Naive B cell (primary cell): ENCODE measurements at regions not wholly inside any gene's neighbourhood (a gene's known extent, or its start where the extent isn't known, plus 50 kb on each side); places are given as distances from the start of the nearest gene placed in this dataset.

Experiments used
- ATAC-seq, 2 donors: fragments of 150-1000 bp; cut with Tn5 transposase; 2 replicates each; pipeline ENCODE4 v1.10.0; 2021; ENCODE audit warnings: low read depth in 2 of 2, mild to moderate bottlenecking in 2 of 2, moderate library complexity in 2 of 2
- DNase-seq: peaks from one replicate; pipeline ENCODE4 v3.0.0; 2022
- H3K27ac Mint-ChIP-seq, 6 donors: one replicate each; pipeline ENCODE4 v1.8.0; 2020 to 2022; ENCODE audit warnings: mild to moderate bottlenecking in 6 of 6, mixed read lengths in 6 of 6, moderate library complexity in 5 of 6, inconsistent platforms in 2 of 6
- H3K27me3 Mint-ChIP-seq, 3 donors: one replicate each; pipeline ENCODE4 v1.8.0; 2021 to 2022; ENCODE audit warnings: mixed read lengths in 3 of 3, mild to moderate bottlenecking in 1 of 3
- H3K36me3 Mint-ChIP-seq, 2 donors: one replicate each; pipeline ENCODE4 v1.8.0; 2020 to 2022; ENCODE audit warnings: mixed read lengths in 2 of 2, inconsistent platforms in 1 of 2, mild to moderate bottlenecking in 1 of 2
- H3K4me1 Mint-ChIP-seq, 3 donors: one replicate each; pipeline ENCODE4 v1.8.0; 2020 to 2022; ENCODE audit warnings: mixed read lengths in 3 of 3, inconsistent platforms in 1 of 3, mild to moderate bottlenecking in 1 of 3, moderate library complexity in 1 of 3
- H3K4me3 Mint-ChIP-seq, 8 donors: one replicate each; pipeline ENCODE4 v1.8.0; 2020 to 2022; ENCODE audit warnings: mild to moderate bottlenecking in 8 of 8, mixed read lengths in 8 of 8, moderate library complexity in 8 of 8, inconsistent platforms in 2 of 8
- H3K9me3 Mint-ChIP-seq, 7 donors: one replicate each; pipeline ENCODE4 v1.8.0; 2020 to 2022; ENCODE audit warnings: mixed read lengths in 7 of 7, mild to moderate bottlenecking in 5 of 7, inconsistent platforms in 2 of 7, moderate library complexity in 1 of 7

GRCh38 chr12:90899456-90900182, 55.4 kb downstream of the CCER1 start:
- H3K36me3 Mint-ChIP-seq = no peaks in the 10 kb centered on the region
- peaks cover 0 to 8% (median 1%) of the 10 kb centered on the region in 3 donors for H3K27me3 Mint-ChIP-seq
- H3K4me3 Mint-ChIP-seq = no peak overlapping the region
- no peaks in the 10 kb centered on the region for H3K9me3 Mint-ChIP-seq
- no peak for ATAC-seq
- DNase-seq = no peak
- H3K4me1 Mint-ChIP-seq = no peaks in the 10 kb centered on the region
- no peak overlapping the region for H3K27ac Mint-ChIP-seq

DNA sequence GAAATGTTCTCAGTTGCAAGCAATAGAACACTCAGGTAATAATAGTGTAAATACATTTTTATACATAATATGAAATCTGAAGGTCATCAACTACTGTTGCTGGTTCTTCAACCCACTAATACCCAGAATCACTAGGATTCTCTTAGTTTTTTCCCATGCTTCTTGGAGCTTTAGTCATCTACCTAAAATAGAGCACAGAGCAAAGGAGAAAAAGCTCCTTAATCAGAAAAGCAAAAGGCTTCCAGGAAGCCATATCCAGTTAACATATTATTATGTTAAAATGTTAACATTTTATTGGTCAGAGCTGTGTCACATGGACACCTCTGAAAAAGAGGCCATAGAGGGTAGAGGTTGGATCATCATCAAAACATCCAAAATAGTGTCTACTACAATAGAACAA, 57.0 kb downstream of the CCER1 start:
- ATAC-seq = no peak
- Mint-ChIP-seq H3K4me3 (no peak overlapping the region), H3K4me1 (no peaks in the 10 kb centered on the region), H3K36me3 (no peaks in the 10 kb centered on the region), H3K27ac (no peak overlapping the region), H3K9me3 (no peaks in the 10 kb centered on the region), H3K27me3 (peaks cover 0 to 8% (median 0%) of the 10 kb centered on the region in 3 donors)
- DNase-seq = no peak

GRCh38 chr12:90897316-90897715, 57.7 kb downstream of the CCER1 start:
- no peak for DNase-seq
- no peak overlapping the region for H3K4me3 Mint-ChIP-seq

DNA sequence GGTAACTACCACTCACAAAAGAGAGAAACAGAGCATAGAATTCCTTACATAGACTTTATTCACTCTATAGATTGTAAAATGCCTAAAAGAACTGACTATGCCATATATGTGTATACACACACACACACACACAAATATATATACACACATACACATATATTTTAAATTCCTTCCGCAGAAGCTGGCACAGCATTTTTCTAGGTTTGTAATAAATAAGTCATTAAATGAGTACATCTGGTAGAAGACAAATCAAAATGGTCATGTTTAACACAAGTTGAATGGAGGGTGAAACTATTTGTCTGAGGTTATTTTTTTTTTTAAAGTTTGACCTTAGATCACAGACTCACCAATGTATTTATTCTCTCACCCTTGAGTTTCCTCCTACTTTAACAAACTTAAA, 58.2 kb downstream of the CCER1 start:
- H3K27me3 Mint-ChIP-seq = peaks cover 0 to 8% (median 3%) of the 10 kb centered on the region in 3 donors
- H3K4me3 Mint-ChIP-seq = no peak overlapping the region
- H3K4me1 Mint-ChIP-seq = no peaks in the 10 kb centered on the region
- ATAC-seq (no peak), DNase-seq (no peak)
- no peak overlapping the region for H3K27ac Mint-ChIP-seq
- H3K36me3 Mint-ChIP-seq = no peaks in the 10 kb centered on the region
- H3K9me3 Mint-ChIP-seq = no peaks in the 10 kb centered on the region

More at GRCh38 chr12:90897316-90897715, 57.7 kb downstream of the CCER1 start:
- Mint-ChIP-seq H3K27ac (no peak overlapping the region), H3K4me1 (no peaks in the 10 kb centered on the region), H3K27me3 (peaks cover 0 to 8% (median 2%) of the 10 kb centered on the region in 3 donors), H3K9me3 (no peaks in the 10 kb centered on the region), H3K36me3 (no peaks in the 10 kb centered on the region)
- no peak for ATAC-seq

DNA sequence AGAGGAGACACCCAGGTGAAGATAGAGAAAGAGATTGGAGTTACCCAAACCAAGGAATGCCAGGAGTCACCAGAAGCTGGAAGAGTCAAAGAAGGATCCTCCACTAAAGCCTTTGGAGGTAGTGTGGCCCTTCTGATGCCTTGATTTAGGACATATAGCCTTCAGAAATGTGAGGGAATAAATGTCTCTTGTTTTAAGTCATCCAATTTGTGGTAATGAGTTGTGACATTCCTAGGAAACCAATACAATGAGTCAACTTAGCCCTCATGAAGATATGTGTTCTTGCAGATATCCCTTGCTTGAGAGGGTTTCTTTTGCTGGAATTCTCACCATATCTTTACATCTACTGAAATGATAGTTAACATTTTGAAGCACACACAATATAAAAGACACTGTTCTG, 58.8 kb downstream of the CCER1 start:
- Mint-ChIP-seq H3K4me1 (no peaks in the 10 kb centered on the region), H3K36me3 (no peaks in the 10 kb centered on the region), H3K4me3 (no peak overlapping the region), H3K27me3 (peaks cover 0 to 8% (median 3%) of the 10 kb centered on the region in 3 donors), H3K9me3 (no peaks in the 10 kb centered on the region), H3K27ac (no peak overlapping the region)
- ATAC-seq = no peak
- no peak for DNase-seq

DNA sequence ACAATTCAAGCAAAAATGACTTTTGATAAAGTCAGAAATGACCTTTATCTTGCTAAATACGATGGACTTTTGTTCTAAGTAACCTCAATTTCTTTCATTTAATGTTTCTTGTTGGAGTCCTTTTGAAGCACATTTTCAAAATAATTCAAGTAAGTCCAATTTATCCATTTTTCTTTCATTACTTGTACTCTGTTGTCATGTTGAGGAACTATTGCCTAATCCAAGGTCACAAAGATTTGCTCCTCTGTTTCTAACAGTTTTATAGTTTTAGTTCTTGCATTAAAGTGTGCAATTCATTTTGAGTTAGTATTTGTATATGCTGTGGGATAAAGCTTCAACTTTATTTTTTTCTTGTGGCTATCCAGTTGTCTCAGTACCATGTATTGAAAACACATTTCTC, 66.7 kb downstream of the CCER1 start:
- Mint-ChIP-seq H3K4me1 (no peaks in the 10 kb centered on the region), H3K27me3 (peaks cover 0 to 3% (median 0%) of the 10 kb centered on the region in 3 donors), H3K4me3 (no peak overlapping the region), H3K9me3 (peaks cover 0 to 1% (median 0%) of the 10 kb centered on the region in 7 donors), H3K36me3 (no peaks in the 10 kb centered on the region), H3K27ac (no peak overlapping the region)
- ATAC-seq = no peak
- DNase-seq = no peak

DNA sequence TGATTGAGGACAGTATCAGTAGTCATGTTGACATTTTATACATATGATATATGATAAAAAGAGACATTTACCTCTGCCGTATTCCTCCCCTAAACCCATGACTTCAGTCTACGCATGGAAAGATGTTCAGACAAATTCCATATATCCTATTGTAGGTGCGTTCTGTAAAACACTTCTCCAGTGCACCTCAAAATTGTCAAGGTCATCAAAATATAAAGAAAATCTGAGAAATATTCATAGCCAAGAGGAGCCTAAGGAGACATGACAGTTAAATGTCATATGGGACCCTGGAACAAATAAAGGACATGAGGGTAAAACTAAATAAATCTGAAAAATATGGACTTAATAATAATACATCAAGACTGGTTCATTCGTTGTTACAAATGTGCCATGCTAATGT, 71.5 kb downstream of the CCER1 start:
- H3K27ac Mint-ChIP-seq = no peak overlapping the region
- H3K9me3 Mint-ChIP-seq = peaks cover 0 to 1% (median 0%) of the 10 kb centered on the region in 7 donors
- DNase-seq (no peak), ATAC-seq (no peak)
- no peaks in the 10 kb centered on the region for H3K36me3 Mint-ChIP-seq
- H3K4me1 Mint-ChIP-seq = no peaks in the 10 kb centered on the region
- no peaks in the 10 kb centered on the region for H3K27me3 Mint-ChIP-seq
- H3K4me3 Mint-ChIP-seq = no peak overlapping the region

DNA sequence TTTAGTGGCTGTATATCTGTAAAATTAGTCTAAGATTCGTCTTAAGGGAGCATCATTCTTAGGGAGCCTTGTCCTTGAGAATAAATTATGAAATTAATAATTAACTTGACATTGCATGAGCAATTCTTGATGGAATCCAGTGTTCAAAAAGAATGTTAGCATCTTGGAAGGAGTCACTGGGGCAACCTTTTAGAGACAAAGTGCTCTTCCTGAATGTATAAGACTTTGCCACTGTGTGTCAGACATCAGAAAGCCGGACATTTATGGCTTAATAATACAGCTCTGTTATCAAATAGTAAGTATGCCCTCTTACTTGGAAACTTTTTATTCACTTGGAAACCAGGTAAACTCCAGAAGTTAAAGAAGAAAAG, 83.3 kb downstream of the CCER1 start:
- no peaks in the 10 kb centered on the region for H3K27me3 Mint-ChIP-seq
- H3K9me3 Mint-ChIP-seq = peaks cover 0 to 3% (median 0%) of the 10 kb centered on the region in 7 donors
- no peak overlapping the region for H3K4me3 Mint-ChIP-seq
- H3K4me1 Mint-ChIP-seq = no peaks in the 10 kb centered on the region
- no peak for ATAC-seq
- no peak overlapping the region for H3K27ac Mint-ChIP-seq
- no peak for DNase-seq
- no peaks in the 10 kb centered on the region for H3K36me3 Mint-ChIP-seq

- H3K9me3 Mint-ChIP-seq = peaks cover 0 to 3% (median 0%) of the 10 kb centered on the region in 7 donors
- no peaks in the 10 kb centered on the region for H3K4me1 Mint-ChIP-seq
- DNase-seq (no peak), ATAC-seq (no peak)
- no peak overlapping the region for H3K4me3 Mint-ChIP-seq
- H3K27me3 Mint-ChIP-seq = no peaks in the 10 kb centered on the region
- no peaks in the 10 kb centered on the region for H3K36me3 Mint-ChIP-seq
- H3K27ac Mint-ChIP-seq = no peak overlapping the region
Measured at GRCh38 chr12:90870971-90871725, 83.8 kb downstream of the CCER1 start.

- H3K4me3 Mint-ChIP-seq = no peak overlapping the region
- H3K27ac Mint-ChIP-seq = no peak overlapping the region
- no peak for DNase-seq
- H3K36me3 Mint-ChIP-seq = no peaks in the 10 kb centered on the region
- ATAC-seq = no peak
- no peaks in the 10 kb centered on the region for H3K4me1 Mint-ChIP-seq
- H3K9me3 Mint-ChIP-seq = peaks cover 0 to 3% (median 0%) of the 10 kb centered on the region in 7 donors
- H3K27me3 Mint-ChIP-seq = no peaks in the 10 kb centered on the region
Measured at GRCh38 chr12:90868626-90869025, 86.3 kb downstream of the CCER1 start.

DNA sequence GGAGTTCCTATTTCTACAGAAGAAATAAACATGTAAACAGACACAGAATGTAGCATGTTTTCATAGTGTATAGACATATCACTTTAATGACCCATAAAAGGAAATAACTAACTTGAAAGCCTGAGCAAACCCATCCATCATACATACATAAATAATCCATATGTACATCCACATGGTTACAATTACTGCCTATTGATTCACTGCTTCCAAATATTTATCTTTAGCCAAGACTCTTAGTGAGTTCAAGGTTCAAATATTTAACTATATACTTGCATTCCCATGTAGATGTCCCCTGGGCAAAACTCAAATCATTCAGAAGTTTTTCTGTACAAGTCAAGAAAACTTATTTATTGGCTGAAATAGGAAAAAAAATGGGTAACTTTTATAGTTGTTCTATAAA, 95.4 kb downstream of the CCER1 start:
- Mint-ChIP-seq H3K9me3 (peaks cover 0 to 9% (median 0%) of the 10 kb centered on the region in 7 donors), H3K36me3 (no peaks in the 10 kb centered on the region), H3K4me1 (no peaks in the 10 kb centered on the region), H3K27me3 (peaks cover 0 to 5% (median 5%) of the 10 kb centered on the region in 3 donors), H3K27ac (no peak overlapping the region), H3K4me3 (no peak overlapping the region)
- no peak for ATAC-seq
- no peak for DNase-seq

GRCh38 chr12:90858252-90858651, 96.7 kb downstream of the CCER1 start:
- no peak overlapping the region for H3K4me3 Mint-ChIP-seq
- no peak for DNase-seq
- no peak overlapping the region for H3K27ac Mint-ChIP-seq
- peaks cover 0 to 5% (median 5%) of the 10 kb centered on the region in 3 donors for H3K27me3 Mint-ChIP-seq
- H3K9me3 Mint-ChIP-seq = peaks cover 0 to 9% (median 0%) of the 10 kb centered on the region in 7 donors
- no peak for ATAC-seq
- H3K36me3 Mint-ChIP-seq = no peaks in the 10 kb centered on the region
- H3K4me1 Mint-ChIP-seq = no peaks in the 10 kb centered on the region

GRCh38 chr12:90855534-90855933, 99.4 kb downstream of the CCER1 start:
- H3K4me3 Mint-ChIP-seq = no peak overlapping the region
- H3K4me1 Mint-ChIP-seq = no peaks in the 10 kb centered on the region
- no peaks in the 10 kb centered on the region for H3K36me3 Mint-ChIP-seq
- H3K27ac Mint-ChIP-seq = no peak overlapping the region
- H3K9me3 Mint-ChIP-seq = no peaks in the 10 kb centered on the region
- ATAC-seq (no peak), DNase-seq (no peak)
- H3K27me3 Mint-ChIP-seq = no peaks in the 10 kb centered on the region

GRCh38 chr12:90854136-90854689, 100.8 kb downstream of the CCER1 start:
- DNase-seq (no peak), ATAC-seq (peak in 1 of 2 donors; percentile 45)
- Mint-ChIP-seq H3K27ac (no peak overlapping the region), H3K27me3 (no peaks in the 10 kb centered on the region), H3K4me3 (no peak overlapping the region), H3K36me3 (no peaks in the 10 kb centered on the region), H3K4me1 (no peaks in the 10 kb centered on the region), H3K9me3 (no peaks in the 10 kb centered on the region)
